ENCODE measurements at regions not wholly inside any gene's neighbourhood (a gene's known extent, or its start where the extent isn't known, plus 50 kb on each side); places are given as distances from the start of the nearest gene placed in this dataset.

GRCh38 chr11:130582981-130583380 is 134.5 kb downstream of the ADAMTS15 start:
- Mint-ChIP-seq H3K4me1 (no peaks in the 10 kb centered on the region), H3K27me3 (peaks cover 10% of the 10 kb centered on the region), H3K4me3 (no peak overlapping the region), H3K9me3 (ENCODE audit: insufficient read depth) (no peaks in the 10 kb centered on the region), H3K27ac (no peak overlapping the region)
- Histone ChIP-seq H3K36me3 (replicated peaks in 1 of 2; ENCODE audit: control extremely low read depth in 1 of 2, control insufficient read depth in 1 of 2, extremely low read depth in 1 of 2, insufficient read depth in 2 of 2, low read length in 1 of 2) (no peaks in the 10 kb centered on the region), H2AFZ (ENCODE audit: insufficient read depth, low read depth, low read length, poor library complexity, severe bottlenecking) (no peak overlapping the region), H3K9ac (ENCODE audit: low read length) (no peak overlapping the region), H3K4me2 (replicated peaks; ENCODE audit: low read depth, low read length, poor library complexity, severe bottlenecking) (no peak overlapping the region), H3K79me2 (ENCODE audit: control insufficient read depth, insufficient read depth, low read length) (no peaks in the 10 kb centered on the region), H3K27ac (ENCODE audit: low read length in 2 of 2) (no peak overlapping the region), H3K4me1 (ENCODE audit: control insufficient read depth in 2 of 2, insufficient read depth in 2 of 2, low read length in 2 of 2) (no peaks in the 10 kb centered on the region), H3K27me3 (replicated peaks in 1 of 4; ENCODE audit: control extremely low read depth in 1 of 4, control insufficient read depth in 3 of 4, insufficient read depth in 4 of 4, low read length in 3 of 4) (peaks cover 0 to 4% (median 0%) of the 10 kb centered on the region in 4 experiments), H3K9me3 (ENCODE audit: control extremely low read depth in 1 of 3, control insufficient read depth in 2 of 3, insufficient read depth in 1 of 3, low read length in 2 of 3) (peaks cover 0 to 4% (median 0%) of the 10 kb centered on the region in 3 donors), H3K4me3 (ENCODE audit: control extremely low read depth in 1 of 5, extremely low read depth in 1 of 5, insufficient read depth in 1 of 5, low read depth in 2 of 5, low read length in 4 of 5) (no peak overlapping the region), H4K20me1 (ENCODE audit: control insufficient read depth, insufficient read depth, low read length, poor library complexity, severe bottlenecking) (no peaks in the 10 kb centered on the region)
- no peak for DNase-seq
- no peak for TF ChIP-seq EZH2 (IDR thresholded peaks at IDR 0.05; ENCODE audit: borderline replicate concordance, insufficient read depth, low read depth, low read length, poor library complexity, severe bottlenecking)
- TF ChIP-seq CTCF (IDR thresholded peaks at IDR 0.05): no peak
- intact Hi-C loops (cut with micrococcal nuclease): no loop called here
- no CpG with 5 or more reads among the region's 2 CpGs for WGBS (ENCODE audit: insufficient coverage)
- ChIA-PET CTCF (no interaction called here), POLR2A (no interaction called here)
- ATAC-seq (ENCODE audit: low read depth): no peak

- Histone ChIP-seq H3K27me3 (replicated peaks in 1 of 4; ENCODE audit: control extremely low read depth in 1 of 4, control insufficient read depth in 3 of 4, insufficient read depth in 4 of 4, low read length in 3 of 4) (peaks cover 0 to 4% (median 0%) of the 10 kb centered on the region in 4 experiments), H3K27ac (ENCODE audit: low read length in 2 of 2) (no peak overlapping the region), H3K9me3 (ENCODE audit: control extremely low read depth in 1 of 3, control insufficient read depth in 2 of 3, insufficient read depth in 1 of 3, low read length in 2 of 3) (peaks cover 0 to 3% (median 0%) of the 10 kb centered on the region in 3 donors), H3K36me3 (replicated peaks in 1 of 2; ENCODE audit: control extremely low read depth in 1 of 2, control insufficient read depth in 1 of 2, extremely low read depth in 1 of 2, insufficient read depth in 2 of 2, low read length in 1 of 2) (no peaks in the 10 kb centered on the region), H3K4me3 (ENCODE audit: control extremely low read depth in 1 of 5, extremely low read depth in 1 of 5, insufficient read depth in 1 of 5, low read depth in 2 of 5, low read length in 4 of 5) (no peak overlapping the region), H3K4me1 (ENCODE audit: control insufficient read depth in 2 of 2, insufficient read depth in 2 of 2, low read length in 2 of 2) (no peaks in the 10 kb centered on the region), H3K9ac (ENCODE audit: low read length) (no peak overlapping the region), H4K20me1 (ENCODE audit: control insufficient read depth, insufficient read depth, low read length, poor library complexity, severe bottlenecking) (no peaks in the 10 kb centered on the region), H3K79me2 (ENCODE audit: control insufficient read depth, insufficient read depth, low read length) (no peaks in the 10 kb centered on the region), H3K4me2 (replicated peaks; ENCODE audit: low read depth, low read length, poor library complexity, severe bottlenecking) (no peak overlapping the region), H2AFZ (ENCODE audit: insufficient read depth, low read depth, low read length, poor library complexity, severe bottlenecking) (no peak overlapping the region)
- no peaks in the 10 kb centered on the region for H3K9me3 Mint-ChIP-seq (ENCODE audit: insufficient read depth)
- no peak overlapping the region for H3K4me3 Mint-ChIP-seq
- H3K27me3 Mint-ChIP-seq: peaks cover 9% of the 10 kb centered on the region
- H3K27ac Mint-ChIP-seq: no peak overlapping the region
- CTCF ChIA-PET: no interaction called here
- ATAC-seq (ENCODE audit: low read depth) (no peak), DNase-seq (no peak)
- H3K4me1 Mint-ChIP-seq: no peaks in the 10 kb centered on the region
- WGBS (ENCODE audit: insufficient coverage): 97% methylated on average over 4 of the region's 4 CpGs
- intact Hi-C loops (cut with micrococcal nuclease): no loop called here
- TF ChIP-seq CTCF (IDR thresholded peaks at IDR 0.05) (no peak), EZH2 (IDR thresholded peaks at IDR 0.05; ENCODE audit: borderline replicate concordance, insufficient read depth, low read depth, low read length, poor library complexity, severe bottlenecking) (no peak)
- POLR2A ChIA-PET: no interaction called here
Observed at GRCh38 chr11:130583801-130584211, 135.4 kb downstream of the ADAMTS15 start.

Data from B cell (primary cell).